GM19240 (cell line): ENCODE measurements at regions not wholly inside any gene's neighbourhood (a gene's known extent, or its start where the extent isn't known, plus 50 kb on each side); places are given as distances from the start of the nearest gene placed in this dataset.

Source experiments
- DNase-seq: peaks from one replicate; pipeline ENCODE4 v3.0.0; 2011; ENCODE audit warnings: low spot score; ENCODE audit not compliant: insufficient read length

DNA sequence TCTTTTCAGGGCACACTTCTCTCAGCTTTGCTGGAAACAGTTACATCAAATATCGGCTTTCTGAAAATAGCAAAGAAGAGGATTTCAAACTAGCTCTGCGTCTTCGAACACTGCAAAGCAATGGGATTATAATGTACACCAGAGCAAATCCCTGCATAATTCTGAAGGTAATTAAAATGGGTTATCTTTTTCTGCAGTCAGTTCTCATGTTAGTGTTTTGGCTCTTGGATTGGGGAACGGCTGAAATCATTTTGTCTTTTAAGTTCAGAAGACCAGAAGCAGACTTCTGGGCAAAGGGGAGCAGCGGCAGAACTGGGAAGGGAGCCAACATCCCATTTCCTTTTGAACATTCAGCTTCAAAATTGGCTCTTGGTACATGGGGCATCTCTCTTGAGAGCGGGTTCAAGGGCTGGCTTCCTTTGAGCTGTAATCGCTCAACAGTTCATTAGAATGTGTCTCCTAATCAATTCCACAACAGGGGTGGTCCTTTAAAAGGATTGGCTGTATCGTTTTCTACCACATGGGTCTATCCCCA is 110.2 kb upstream of the MTNR1B start:
- DNase-seq: no peak

- no peak for DNase-seq
Measured at GRCh38 chr11:92861634-92862033, 107.8 kb upstream of the MTNR1B start.

DNA sequence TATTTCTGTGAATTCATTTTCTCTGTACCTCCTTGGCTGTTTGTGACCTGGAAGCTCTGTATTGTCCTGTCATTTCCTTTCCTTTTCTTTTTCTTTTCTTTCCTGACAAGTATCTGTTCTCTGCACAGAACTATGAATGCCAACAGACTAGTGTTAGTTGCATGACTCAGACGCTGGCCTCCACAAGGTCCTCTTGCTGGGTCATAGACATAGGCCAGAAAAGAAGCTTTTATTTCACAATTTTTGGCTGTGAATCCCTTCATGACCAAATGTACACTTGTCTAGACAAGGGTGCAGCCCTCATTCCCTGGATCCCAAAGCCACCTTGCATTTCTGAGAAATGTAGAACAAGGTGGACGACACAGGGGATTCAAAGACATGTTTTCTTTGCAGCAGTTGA is 104.1 kb upstream of the MTNR1B start:
- DNase-seq: no peak

DNA sequence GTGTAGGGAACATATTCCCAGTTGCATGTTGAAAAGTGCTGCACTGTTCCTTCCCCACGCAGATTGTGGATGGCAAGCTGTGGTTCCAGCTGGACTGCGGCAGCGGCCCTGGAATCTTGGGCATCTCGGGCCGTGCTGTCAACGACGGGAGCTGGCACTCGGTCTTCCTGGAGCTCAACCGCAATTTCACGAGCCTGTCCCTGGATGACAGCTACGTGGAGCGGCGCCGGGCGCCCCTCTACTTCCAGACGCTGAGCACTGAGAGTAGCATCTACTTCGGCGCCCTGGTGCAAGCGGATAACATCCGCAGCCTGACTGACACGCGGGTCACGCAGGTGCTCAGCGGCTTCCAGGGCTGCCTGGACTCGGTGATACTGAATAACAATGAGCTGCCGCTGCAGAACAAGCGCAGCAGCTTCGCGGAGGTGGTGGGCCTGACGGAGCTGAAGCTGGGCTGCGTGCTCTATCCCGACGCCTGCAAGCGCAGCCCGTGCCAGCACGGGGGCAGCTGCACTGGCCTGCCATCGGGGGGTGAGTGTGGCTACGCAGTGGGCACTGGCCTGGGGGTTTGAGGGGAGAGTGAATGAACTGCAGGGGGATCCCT is 102.7 kb upstream of the MTNR1B start:
- no peak for DNase-seq

DNA sequence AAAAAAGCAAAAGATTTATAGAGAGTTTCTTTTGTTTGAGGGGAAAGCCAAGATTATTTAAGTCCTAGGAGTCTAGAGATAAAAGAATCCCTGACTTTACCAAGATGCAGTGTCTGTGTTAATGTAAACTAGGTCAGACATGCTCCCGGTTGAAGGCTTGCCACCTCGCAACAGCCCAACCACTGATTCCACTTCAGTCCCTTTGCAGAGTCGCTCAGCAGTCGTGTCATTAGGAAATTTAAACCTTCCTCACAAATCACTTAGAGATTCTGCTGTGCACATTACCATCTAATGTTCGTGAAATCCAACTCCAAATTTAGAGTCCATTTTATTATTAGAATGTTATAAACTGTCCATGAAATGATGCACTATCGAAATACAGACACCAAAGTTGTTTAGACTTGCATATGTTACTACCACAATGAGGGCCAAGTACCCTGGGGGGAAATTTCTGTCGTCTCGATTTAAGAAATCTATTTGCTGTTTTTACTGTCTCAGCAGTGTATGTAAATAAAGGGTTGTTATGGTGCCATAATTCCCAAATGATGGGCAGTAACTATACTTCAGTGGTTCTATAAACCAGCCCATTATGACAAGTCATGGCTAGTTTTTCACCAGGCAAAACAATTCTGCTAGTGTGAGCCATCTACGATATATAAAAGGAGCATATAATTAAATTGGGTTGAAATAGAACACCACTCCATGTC is 101.4 kb upstream of the MTNR1B start:
- DNase-seq: no peak

GRCh38 chr11:92869716-92870115 is 99.7 kb upstream of the MTNR1B start:
- no peak for DNase-seq

- no peak for DNase-seq
Measured at GRCh38 chr11:92870196-92870832, 99.1 kb upstream of the MTNR1B start.

- no peak for DNase-seq
Measured at GRCh38 chr11:92873551-92873950, 95.9 kb upstream of the MTNR1B start.

DNA sequence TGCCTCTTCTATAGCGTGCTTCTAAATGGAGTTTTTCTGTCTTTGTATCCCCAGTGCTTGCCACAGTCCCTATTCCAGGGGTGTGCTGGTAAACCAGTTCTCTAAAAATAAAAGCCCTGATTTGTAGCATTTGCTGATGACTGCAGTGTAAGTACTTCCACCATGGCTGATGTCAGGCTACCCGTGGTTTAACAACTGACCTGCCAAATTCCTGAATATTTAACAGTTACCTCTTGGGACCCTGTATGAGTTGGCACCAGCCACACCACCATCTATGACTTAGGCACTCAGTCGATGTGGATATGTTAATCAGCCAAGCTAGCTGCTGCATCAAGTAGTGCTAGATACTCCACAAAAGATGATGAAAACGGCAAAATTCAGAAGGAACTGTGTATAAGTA is 94.0 kb upstream of the MTNR1B start:
- no peak for DNase-seq

DNA sequence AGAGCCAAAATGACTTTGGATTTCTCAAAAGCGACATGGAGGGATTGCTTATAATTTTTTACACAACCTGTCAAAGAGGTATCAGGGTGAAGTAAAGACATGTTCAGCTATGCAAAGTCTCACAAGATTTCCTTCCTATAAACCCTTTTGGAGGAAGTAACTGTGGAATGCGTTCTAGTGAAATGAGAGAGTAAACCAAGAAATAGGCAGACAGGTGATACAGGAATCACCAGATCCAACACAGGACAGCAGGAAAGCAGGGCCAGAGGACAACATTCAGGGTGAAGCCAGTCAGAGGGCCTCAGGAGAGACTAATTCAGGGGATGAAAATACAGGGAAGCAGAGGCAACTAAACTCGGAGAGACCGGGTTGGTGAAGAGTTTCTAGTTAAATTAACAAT is 90.4 kb upstream of the MTNR1B start:
- no peak for DNase-seq

- no peak for DNase-seq
Measured at GRCh38 chr11:92880381-92880780, 89.1 kb upstream of the MTNR1B start.

DNA sequence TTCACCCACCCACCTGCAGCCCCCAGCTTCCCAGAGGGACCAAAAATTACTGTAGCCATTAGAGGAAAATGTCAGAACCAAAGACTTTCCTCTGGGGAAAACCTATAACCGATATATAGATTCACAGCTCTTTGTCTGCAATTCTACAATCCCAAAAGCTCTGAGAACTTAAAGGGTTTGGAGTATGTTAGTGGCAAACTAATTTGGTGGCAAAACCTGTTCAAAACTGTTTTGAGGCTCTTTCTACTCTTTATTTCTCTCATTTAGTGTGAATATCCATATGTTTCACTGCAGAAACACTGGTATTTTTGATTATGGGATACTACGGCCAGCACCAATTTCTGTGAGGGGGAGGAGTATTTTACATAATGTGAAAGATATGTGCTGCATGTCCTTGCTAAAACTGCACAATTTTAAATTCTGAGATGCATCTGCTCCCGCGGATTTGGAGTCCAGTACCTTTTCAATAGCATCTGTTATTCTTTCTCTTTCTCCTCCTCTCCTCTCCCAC is 87.5 kb upstream of the MTNR1B start:
- DNase-seq: no peak

- no peak for DNase-seq
Measured at GRCh38 chr11:92882828-92883611, 86.4 kb upstream of the MTNR1B start.

DNA sequence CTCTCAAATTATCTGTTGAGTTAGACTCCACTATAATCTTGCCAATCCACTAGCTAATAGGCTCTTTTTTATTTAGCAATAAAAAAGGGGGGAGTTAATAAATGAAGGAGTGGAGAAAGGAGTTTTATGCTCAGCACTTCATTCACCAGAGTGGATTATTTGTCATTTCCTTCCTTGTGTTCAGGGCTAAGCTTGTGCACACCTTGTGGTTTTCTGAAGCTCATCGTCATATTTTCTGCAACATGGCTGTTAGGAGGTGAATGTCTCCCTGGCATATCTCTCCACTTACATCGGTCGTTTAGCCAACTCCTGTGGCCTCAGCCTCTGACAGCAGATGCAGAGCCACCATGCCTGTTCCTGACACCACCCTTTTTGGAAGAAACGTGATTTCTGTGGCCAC is 83.9 kb upstream of the MTNR1B start:
- DNase-seq: no peak

GRCh38 chr11:92886243-92886905 is 83.1 kb upstream of the MTNR1B start:
- DNase-seq: peak; percentile 50

GRCh38 chr11:92888696-92889095 is 80.8 kb upstream of the MTNR1B start:
- no peak for DNase-seq

- no peak for DNase-seq
Measured at GRCh38 chr11:92890846-92891245, 78.6 kb upstream of the MTNR1B start.

DNA sequence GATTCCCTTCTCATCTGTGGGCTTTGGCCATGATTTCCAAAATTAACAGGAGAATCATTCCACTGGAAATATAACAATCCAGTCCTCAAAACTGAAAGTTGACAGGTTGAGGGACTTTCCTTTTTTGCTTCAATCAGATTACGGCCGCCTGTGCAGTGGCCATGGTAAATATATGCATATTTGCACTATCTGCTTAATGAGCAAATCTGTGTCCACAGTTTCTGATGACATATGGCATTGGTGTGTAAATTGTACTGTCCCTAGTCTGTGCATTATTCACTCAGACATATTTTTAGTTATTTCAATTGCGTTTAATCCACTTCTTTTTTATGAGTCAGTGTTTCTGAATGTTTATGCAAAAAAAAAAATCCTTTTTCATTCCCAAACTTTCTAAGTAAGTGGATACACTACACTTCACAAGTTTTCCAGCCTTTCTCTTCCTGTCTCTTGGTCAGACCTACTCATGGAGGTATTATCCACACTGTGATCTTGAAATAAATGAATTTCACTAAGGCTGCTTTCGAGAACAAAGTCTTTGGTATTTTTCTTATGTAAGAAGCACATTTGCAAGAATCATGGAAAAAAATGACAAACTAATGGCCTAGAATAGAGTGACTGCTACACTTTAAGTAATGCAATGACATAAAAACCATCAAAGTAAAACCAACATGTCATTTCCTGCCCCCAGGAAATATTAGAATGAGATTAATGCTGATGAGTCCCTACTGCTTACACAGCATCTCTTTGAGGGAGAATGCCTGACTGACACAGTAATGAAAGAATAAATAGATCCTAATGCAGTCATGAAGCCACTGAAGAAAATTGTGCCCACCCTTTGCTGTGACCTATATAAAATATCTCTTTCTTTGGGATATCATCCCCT is 76.4 kb upstream of the MTNR1B start:
- DNase-seq: no peak

GRCh38 chr11:92894197-92894596 is 75.3 kb upstream of the MTNR1B start:
- no peak for DNase-seq

DNA sequence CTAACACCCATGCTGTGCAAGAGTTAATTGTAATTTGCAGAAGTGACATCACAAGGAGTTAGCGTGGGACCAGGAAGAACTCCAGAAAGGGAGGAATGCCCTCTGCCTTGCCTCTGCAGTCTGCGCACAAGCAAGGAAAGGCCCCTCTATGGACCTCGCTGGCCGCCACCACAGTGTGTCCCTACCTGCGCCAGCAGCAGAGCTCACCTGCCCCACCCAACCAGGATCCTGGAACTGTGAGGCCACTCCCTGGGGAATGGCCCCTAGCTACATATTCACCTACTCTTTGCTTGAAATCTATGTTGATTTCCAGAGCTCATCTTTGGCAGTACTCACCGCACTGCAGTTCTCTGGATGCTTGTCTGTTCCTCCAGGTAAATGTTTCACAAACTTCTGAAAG is 72.0 kb upstream of the MTNR1B start:
- no peak for DNase-seq
